GM18909 (cell line): ENCODE measurements at regions not wholly inside any gene's neighbourhood (a gene's known extent, or its start where the extent isn't known, plus 50 kb on each side); places are given as distances from the start of the nearest gene placed in this dataset.

Source experiments
- ATAC-seq: cut with Tn5 transposase; IDR thresholded peaks from one replicate; pipeline ENCODE4 v1.9.1; 2021; ENCODE audit warnings: mild to moderate bottlenecking; ENCODE audit not compliant: unreplicated experiment, poor library complexity

GRCh38 chr6:126526996-126527606 is 187.2 kb downstream of the CENPW start:
- no peak for ATAC-seq

- no peak for ATAC-seq
These were observed 189.9 kb downstream of the CENPW start for GRCh38 chr6:126529637-126530362.

- no peak for ATAC-seq
These were observed 190.9 kb downstream of the CENPW start for GRCh38 chr6:126530775-126531174.

DNA sequence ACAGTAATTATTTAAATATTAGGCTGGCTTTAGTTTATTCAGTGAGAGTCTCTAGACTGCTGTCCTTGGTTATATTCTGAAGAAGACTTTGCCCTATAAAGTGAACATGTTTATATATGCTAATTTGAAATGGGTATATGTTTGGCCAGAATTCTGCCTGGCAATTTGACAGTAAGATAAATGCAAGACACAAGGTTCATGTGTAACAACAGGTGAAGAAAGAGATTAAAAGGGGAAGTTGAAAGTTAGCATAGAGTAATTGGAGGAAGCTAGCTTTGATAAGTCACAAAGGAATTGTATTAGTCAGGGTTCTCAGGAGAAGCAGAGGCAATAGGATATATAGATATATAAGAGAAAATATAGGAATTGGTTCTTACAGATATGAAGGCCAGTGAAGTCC is 191.4 kb downstream of the CENPW start:
- ATAC-seq: no peak

DNA sequence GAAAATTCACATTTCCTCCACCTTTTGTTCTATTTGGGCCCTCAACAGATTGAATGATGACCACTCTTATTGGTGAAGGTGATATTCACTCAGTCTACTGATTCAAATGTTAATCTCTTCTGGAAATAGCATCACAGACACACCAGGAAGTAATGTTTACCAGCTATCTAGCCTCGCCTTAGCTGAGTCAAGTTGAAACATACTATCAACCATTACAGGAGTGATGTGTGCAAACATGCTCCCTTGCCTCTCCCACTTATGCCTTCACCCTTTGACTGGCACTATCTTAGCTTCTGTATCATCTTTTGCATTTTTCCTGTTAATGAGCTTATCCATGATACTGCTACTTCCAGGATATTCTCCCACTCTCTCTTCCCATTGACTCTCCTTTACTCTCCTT is 191.9 kb downstream of the CENPW start:
- ATAC-seq: peak; percentile 87

DNA sequence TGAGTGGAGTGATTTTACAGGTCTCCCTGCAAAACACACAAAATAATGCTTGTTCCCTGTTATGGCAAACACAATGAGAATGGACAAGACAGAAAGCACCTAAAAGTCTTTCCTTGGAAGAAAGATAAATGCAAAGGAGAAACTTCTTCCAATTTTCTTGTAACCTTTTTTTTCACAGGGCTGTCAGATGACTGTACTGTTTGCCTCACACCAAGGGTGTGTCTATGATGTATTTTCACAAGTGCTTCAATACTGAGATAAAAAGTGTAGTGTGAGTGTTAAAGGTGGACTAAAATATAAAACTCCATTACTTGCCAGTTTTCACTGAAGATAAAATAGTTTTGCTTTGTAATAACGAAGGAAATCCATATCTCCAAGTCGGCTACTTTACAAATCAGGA is 194.5 kb downstream of the CENPW start:
- no peak for ATAC-seq

DNA sequence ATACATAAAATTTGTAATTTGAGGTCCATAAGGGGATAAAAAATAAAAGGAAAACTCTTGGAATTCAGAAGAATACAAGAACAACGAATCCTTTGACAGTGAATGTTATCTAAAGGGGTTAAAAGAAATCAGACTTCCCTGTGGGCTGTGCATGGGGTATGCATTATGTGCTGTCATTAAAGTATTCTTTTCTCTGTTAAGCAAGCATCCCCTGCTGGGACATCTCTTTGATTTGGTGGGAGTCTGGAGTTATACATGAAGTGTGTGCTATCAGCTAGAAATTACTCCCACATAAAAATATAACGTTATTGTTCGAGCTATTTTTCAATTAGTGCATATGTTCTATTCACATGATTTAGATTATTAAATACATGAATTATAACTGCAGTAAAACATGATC is 195.2 kb downstream of the CENPW start:
- ATAC-seq: no peak

DNA sequence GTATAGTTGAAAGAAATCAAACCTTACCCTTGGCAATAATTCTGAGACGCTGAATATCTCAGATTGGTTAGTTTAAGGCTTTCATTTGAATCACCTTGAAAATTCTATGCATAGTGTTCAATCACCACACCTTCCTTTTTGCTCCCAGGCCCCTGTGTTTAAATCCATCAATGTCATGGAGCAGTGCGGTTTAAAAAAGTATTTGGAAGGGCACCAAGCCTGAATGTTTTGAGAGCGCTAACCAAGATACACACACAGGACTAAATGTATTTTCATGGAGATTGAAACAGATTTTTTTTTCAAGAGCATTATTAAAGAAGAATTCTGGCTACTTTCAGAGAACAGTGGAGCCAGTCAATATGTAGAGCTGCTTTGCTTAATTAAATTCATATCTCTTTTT is 195.7 kb downstream of the CENPW start:
- no peak for ATAC-seq

- no peak for ATAC-seq
These were observed 197.3 kb downstream of the CENPW start for GRCh38 chr6:126537061-126537816.

- ATAC-seq: no peak
These were observed 199.1 kb downstream of the CENPW start for GRCh38 chr6:126539022-126539421.

- no peak for ATAC-seq
These were observed 200.2 kb downstream of the CENPW start for GRCh38 chr6:126540161-126540560.

DNA sequence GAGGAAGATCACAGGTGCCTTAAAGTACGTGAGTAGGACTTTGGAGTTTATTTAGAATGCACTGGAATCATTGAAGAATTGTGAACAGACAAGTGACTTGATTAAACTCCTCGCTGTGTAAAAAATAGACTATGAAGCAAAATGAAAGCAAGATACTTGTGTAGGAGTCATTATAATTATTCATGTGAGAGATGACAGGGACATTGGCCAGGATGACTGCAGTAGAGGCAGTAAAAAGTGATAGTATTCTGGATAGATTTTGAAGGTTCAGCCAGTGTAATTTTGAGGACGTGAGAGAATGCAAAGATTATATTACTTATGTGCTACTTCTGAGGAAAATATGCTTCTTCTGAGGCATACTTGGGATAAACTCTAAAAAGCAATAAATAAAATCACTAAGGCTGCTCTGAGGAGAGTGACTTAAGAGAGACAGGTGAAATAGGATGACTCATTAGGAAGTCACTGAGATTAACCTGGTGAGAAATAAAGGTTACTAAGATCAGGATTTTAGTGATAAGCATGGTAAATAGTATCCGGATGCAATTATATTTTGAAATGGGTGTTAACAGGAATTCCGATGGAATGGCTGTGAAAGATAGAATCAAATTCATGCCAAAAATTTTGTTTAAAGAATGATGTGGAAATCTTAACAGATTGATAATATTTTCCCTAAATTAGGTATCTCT is 202.0 kb downstream of the CENPW start:
- no peak for ATAC-seq

GRCh38 chr6:126546541-126547120 is 206.7 kb downstream of the CENPW start:
- no peak for ATAC-seq

DNA sequence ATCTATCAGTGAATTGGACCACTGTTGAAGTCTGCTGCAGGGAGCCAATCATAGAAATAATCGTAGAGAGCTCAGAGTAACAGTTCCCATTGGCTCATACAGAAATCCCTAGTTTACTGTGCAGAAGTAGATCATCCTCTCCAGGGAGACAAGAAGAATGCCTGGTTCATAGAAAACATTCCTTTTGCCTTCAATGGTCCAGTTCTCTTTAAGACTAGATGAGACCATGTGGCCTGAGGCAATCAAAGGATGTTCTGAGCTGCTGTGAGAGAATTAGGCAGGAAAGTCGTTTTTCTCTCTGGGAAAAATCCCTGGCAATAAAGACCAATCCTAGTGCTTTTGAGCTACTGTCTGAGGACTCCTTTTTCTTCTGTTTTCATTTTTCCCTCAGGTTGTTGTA is 208.4 kb downstream of the CENPW start:
- no peak for ATAC-seq

- ATAC-seq: no peak
These were observed 210.4 kb downstream of the CENPW start for GRCh38 chr6:126550323-126550722.

- ATAC-seq: no peak
These were observed 211.9 kb downstream of the CENPW start for GRCh38 chr6:126551832-126552231.

DNA sequence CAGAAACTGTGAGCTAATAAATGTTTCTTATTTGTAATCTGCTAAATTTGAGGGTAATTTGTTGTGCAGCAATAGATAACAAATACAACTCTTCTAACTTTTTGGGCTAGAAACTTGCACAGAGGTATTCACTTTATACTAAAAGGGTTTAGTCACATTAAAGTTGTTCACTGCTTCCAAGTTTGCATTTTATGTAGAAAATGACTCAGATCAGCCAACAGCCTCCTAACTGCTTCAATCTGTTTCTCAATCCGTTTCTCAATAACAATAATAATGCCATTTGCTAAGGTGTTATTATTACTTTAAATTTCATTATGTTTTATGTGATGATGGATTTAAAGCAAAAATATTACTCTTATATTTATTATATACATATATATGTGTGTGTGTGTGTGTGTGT is 213.9 kb downstream of the CENPW start:
- no peak for ATAC-seq

GRCh38 chr6:126570507-126570906 is 230.6 kb downstream of the CENPW start:
- ATAC-seq: no peak

GRCh38 chr6:126574301-126574700 is 234.4 kb downstream of the CENPW start:
- ATAC-seq: no peak

DNA sequence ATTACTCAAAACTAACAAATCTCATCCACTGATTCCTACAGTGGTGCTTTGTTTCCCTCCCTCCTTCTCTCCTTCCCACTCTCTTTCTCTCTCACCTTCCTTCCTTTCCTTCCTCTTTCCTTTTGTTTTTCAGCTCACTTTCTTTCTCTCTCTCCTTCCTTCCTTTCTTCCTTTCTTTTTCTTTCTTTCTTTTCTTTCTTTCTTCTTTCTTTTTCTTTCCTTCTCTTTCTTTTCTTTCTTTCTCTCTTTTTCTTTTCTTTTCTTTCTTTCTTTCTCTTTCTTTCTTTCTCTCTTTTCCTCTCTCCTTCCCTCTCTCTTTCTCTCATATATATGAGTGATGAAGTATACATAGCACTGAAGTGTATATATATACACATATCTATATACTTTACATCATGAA is 241.4 kb downstream of the CENPW start:
- no peak for ATAC-seq
